AG04449 (cell line): ENCODE measurements at regions not wholly inside any gene's neighbourhood (a gene's known extent, or its start where the extent isn't known, plus 50 kb on each side); places are given as distances from the start of the nearest gene placed in this dataset.

Experiments used
- CTCF ChIA-PET: fragments of 350-600 bp; formaldehyde crosslinking; extraction: SDS; loops from one replicate; lab custom pipeline; 2021; ENCODE audit warnings: antibody characterized with exemption; lab: Yijun Ruan, JAX
- POLR2A ChIA-PET: fragments of 400-600, 350-600 bp; formaldehyde crosslinking; extraction: SDS; loops from one replicate; lab custom pipeline; 2020; ENCODE audit warnings: antibody characterized with exemption, inconsistent platforms; lab: Yijun Ruan, JAX
- DNase-seq: peaks from one replicate; pipeline ENCODE4 v3.0.0-alpha.2; 2010; ENCODE audit warnings: low read depth, low spot score
- H3K4me3 ChIP-seq: 2 replicates; pipeline ENCODE4 v1.5.1; 2011; ENCODE audit warnings: low read depth, mild to moderate bottlenecking, control low read depth, low read length
- TF ChIP-seq, protein P1 (sequence below): IDR thresholded peaks from one replicate; pipeline ENCODE4 v1.5.1; 2011; ENCODE audit warnings: mild to moderate bottlenecking, moderate library complexity, low read length, control low read depth, inconsistent platforms; ENCODE audit not compliant: insufficient read depth; ENCODE audit errors: missing control alignments

DNA sequence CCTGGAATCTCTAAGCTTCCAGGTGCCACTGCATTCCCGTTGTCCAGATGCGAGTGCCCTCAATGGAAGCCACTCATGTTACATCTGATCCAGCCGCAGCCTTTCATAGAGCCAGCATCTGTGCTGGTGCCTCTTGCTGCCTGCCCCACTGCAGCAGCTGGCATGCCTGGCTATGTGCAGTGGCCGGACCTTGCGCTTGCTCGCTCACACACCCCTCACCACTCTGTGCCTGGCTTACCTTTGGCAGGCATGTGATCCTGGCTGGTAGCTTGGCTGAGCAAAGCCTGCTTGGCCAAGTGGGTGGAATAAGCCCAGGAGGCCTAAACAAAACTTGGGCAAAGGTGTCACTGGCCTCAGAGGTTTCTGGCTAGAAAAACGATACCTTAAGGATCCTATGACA is 59.5 kb upstream of the CDKN2AIP start:
- no peak overlapping the region for H3K4me3 ChIP-seq
- POLR2A ChIA-PET: no interaction called here

DNA sequence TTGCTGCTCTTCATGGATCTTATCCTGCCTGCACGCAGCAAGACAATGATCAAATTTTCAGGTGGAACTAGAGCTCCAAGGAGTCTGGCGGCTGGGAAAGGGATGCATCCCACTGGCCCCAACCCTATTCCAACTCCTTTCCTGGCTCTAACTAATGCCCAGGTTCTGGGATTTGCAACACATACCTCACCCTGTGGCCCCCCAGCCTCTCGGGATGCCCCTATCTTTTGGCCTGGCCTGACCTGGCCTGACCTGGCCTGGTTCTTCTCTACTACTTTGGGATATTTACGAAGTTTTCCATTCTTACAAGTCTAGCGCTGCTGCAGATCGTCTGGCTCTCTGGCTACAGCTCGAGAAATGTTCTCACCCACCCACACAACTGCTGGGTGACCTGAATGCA is 56.4 kb upstream of the CDKN2AIP start:
- TF ChIP-seq, protein P1, sequence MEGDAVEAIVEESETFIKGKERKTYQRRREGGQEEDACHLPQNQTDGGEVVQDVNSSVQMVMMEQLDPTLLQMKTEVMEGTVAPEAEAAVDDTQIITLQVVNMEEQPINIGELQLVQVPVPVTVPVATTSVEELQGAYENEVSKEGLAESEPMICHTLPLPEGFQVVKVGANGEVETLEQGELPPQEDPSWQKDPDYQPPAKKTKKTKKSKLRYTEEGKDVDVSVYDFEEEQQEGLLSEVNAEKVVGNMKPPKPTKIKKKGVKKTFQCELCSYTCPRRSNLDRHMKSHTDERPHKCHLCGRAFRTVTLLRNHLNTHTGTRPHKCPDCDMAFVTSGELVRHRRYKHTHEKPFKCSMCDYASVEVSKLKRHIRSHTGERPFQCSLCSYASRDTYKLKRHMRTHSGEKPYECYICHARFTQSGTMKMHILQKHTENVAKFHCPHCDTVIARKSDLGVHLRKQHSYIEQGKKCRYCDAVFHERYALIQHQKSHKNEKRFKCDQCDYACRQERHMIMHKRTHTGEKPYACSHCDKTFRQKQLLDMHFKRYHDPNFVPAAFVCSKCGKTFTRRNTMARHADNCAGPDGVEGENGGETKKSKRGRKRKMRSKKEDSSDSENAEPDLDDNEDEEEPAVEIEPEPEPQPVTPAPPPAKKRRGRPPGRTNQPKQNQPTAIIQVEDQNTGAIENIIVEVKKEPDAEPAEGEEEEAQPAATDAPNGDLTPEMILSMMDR: no peak
- H3K4me3 ChIP-seq: no peak overlapping the region
- POLR2A ChIA-PET: no interaction called here
- CTCF ChIA-PET: interaction anchor here (1.4 to 3.0 kb wide), 2 partner anchors 9 to 11 kb away, joined by 3 to 10 read pairs; no protein-coding TSS in a partner anchor
- DNase-seq: no peak

More for the DNA sequence above, 59.5 kb upstream of the CDKN2AIP start:
- TF ChIP-seq, protein P1: no peak
- CTCF ChIA-PET: no interaction called here
- no peak for DNase-seq

DNA sequence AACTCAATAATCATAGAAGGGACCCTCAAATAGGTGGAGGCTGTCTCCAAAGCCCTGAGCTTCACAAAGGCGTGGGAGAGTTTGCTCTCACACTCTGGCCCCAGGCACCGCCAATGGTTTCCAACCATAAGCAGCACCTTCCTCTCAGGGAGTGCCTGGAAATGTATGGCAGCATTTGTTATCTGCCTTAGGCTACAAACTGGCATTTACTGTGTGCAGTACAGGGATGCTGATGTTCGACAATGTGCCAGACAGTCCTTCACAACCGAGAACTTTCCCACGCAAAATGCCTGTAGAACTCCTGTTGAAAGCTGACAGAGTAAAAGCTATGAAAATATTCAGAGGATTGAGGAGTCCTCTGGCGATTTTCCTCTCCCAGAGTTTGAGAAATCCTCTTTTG is 55.7 kb upstream of the CDKN2AIP start:
- POLR2A ChIA-PET: no interaction called here
- H3K4me3 ChIP-seq: no peak overlapping the region
- CTCF ChIA-PET: interaction anchor here (1.4 to 3.0 kb wide), 2 partner anchors 10 kb away, joined by 3 to 10 read pairs; no protein-coding TSS in a partner anchor
- DNase-seq: no peak
- TF ChIP-seq, protein P1: no peak

DNA sequence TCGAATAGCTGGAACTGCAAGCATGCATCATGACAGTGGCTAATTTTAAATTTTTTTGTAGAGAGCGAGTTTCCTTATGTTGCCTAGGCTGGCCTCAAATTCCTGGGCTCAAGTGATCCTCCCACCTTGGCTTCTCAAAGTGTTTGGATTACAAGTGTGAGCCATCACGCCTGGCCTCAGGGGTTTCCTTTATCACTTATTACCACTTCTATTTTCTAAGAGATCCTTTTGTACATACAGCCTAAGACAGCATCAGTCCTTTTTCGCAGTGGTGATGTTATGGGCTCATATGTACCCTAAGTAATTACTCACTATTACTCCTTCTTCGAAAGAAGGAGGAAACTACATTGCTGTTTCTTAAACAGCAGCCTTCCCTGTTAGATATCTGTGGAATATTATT is 54.1 kb upstream of the CDKN2AIP start:
- no peak for DNase-seq
- POLR2A ChIA-PET: no interaction called here
- no peak overlapping the region for H3K4me3 ChIP-seq
- TF ChIP-seq, protein P1: no peak
- CTCF ChIA-PET: no interaction called here

DNA sequence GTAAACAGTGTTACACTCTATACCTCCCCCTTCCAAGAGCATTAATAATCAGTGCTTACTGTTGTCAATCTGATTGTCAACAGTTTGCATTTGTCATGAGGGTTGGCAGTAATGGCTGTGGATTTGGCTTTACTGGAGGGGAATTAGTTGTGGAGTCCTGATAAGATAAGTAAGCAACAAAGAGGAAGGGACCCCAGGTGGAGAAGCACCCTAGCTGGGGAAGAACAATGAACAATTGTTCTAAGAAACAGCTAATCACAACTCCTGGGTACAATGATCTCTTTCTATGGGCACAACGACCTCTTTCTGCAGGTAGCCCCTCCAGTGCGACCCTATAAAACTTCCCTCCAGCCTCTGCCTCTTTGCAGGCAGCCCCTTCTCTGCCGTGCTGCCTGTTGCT is 53.2 kb upstream of the CDKN2AIP start:
- ChIA-PET POLR2A (no interaction called here), CTCF (interaction anchor here (0.9 to 1.5 kb wide), 2 partner anchors 11 to 453 kb away, joined by 3 read pairs; no protein-coding TSS in a partner anchor)
- no peak overlapping the region for H3K4me3 ChIP-seq
- TF ChIP-seq, protein P1: no peak
- no peak for DNase-seq

DNA sequence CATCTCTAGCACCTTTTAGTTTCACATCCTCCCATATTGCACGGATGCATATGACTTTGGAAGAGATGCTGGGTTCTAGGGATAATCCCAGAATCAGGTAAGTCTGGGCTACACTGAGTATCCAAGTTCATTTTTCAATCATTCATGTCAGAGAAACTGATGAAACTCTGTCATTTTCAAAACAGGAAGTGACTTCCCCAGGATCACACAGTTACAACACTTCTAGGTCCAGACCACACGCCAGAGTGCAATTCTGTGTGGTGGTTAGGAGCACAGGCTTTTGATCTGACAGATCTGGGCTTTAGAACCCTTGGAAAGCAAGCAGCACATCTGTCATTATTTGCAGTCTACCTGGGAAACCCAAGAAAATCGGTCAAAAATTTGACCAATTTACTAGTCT is 52.1 kb upstream of the CDKN2AIP start:
- DNase-seq: no peak
- TF ChIP-seq, protein P1: no peak
- H3K4me3 ChIP-seq: no peak overlapping the region
- POLR2A ChIA-PET: no interaction called here
- CTCF ChIA-PET: interaction anchor here (0.9 to 1.5 kb wide), 2 partner anchors 10 to 454 kb away, joined by 3 read pairs; no protein-coding TSS in a partner anchor
